NCI-H2029 treated with DMSO at 0.1 percent for 48 hours (cell line): ENCODE measurements at regions not wholly inside any gene's neighbourhood (a gene's known extent, or its start where the extent isn't known, plus 50 kb on each side); places are given as distances from the start of the nearest gene placed in this dataset.
"Not testable (repeated sequence)": the region's sequence is repeated elsewhere in the genome, so short reads cannot be mapped to it uniquely, and the experiment has no call there.

Source experiments
- DNase-seq: peaks from one replicate; lab custom pipeline; 2025; lab: John Stamatoyannopoulos, UW

DNA sequence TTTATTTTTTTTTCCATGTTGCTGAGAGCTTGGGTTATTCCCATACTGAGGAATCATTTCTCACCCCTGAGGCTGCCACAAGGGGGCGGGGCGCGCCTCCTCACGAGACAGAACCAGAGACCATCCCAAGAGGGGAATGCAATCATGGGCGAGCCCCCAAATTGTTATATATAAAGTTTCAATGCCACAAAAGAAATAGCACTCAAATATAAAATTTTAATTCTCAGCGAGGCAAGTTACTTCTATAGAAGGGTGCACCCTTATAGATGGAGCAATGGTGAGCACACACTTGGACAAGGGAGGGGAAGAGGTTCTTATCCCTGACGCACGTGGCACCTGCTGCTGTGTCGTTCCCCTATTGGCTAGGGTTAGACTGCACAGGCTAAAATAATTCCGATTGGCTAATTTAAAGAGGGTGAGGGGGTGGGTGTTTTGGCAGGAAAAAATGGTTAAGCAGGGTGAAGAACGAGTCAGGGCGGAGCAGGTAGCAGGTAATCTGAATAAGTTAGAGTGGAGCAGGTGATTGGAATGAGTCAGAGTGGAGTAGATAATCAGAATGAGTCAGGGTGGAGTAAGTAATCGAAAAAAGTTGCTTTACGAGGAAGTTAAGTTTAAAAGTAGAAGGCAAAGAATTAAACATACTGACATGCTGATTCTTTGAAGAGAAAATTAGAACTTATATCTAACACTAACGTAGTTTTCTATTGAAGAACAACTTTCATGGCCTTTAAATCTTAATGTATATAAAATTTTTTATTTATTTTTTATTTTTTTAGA is 177.5 kb downstream of the MTCL1 start:
- DNase-seq, result no peak

GRCh38 chr18:8883409-8883668 is 178.0 kb downstream of the MTCL1 start:
- DNase-seq, result no peak

DNA sequence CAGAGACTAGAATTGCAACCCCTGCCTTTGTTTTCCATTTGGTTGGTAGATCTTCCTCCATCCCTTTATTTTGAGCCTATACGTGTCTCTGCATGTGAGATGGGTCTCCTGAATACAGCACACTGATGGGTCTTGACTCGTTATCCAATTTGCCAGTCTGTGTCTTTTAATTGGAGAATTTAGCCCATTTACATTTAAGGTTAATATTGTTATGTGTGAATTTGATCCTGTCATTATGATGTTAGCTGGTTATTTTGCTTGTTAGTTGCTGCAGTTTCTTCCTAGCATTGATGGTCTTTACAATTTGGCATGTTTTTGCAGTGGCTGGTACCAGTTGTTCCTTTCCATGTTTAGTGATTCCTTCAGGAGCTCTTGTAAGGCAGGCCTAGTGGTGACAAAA is 182.5 kb downstream of the MTCL1 start:
- DNase-seq, result not testable (repeated sequence)

GRCh38 chr18:8889489-8889888 is 184.1 kb downstream of the MTCL1 start:
- no peak for DNase-seq

- DNase-seq, result not testable (repeated sequence)
Observed at GRCh38 chr18:8890503-8890902, 185.1 kb downstream of the MTCL1 start.

- no peak for DNase-seq
Observed at GRCh38 chr18:8890957-8891464, 185.7 kb downstream of the MTCL1 start.

DNA sequence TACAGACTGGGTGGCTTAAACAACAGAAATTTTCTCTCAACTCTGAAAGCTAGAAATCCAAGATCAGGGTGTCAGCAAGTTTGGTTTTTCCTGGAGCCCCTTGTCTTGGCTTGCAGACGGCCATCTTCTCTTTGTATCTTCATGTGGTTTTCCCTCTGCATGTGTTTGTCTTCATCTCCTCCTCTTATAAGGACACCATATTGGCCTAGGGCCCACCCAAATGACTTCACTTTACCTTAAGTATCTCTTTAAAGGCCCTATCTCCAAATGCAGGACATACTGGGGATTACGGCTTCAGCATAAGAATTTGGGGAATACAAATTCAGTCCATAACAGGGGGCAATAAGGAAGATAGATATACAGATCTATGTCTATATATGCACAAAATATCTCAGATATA is 187.9 kb downstream of the MTCL1 start:
- no peak for DNase-seq

GRCh38 chr18:8893628-8894231 is 188.4 kb downstream of the MTCL1 start:
- DNase-seq, result no peak

- DNase-seq, result no peak
Observed at GRCh38 chr18:8894823-8895222, 189.5 kb downstream of the MTCL1 start.

GRCh38 chr18:8895341-8895740 is 190.0 kb downstream of the MTCL1 start:
- no peak for DNase-seq

DNA sequence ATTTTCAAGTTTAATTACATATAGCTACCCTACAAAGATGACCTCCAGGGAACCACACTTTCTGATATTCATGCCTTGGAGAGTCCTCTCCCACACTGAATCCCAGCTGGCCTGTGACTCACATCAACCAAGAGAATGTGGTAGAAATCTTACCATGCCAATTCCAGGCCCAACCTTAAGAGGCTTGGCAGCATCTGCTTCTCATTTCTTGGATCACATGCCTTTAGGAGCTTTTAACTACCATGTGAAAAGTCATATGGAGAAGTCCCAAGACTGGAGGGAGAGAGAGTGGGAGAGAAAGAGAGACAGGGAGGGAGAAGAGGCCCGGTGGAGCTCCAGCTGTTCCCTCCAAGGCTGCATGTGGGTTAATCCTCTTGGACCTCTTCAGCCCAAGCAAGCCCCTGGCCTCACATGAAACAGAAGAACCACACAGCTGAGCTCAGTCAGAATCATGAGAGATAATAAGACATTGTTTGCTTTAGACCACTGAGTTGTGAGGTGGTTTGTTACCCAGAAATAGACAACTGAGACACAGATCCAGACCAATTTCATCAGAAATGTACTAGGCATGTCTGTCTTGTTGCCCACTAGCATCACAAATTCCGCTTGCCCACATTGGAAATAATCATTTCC is 190.7 kb downstream of the MTCL1 start:
- no peak for DNase-seq

DNA sequence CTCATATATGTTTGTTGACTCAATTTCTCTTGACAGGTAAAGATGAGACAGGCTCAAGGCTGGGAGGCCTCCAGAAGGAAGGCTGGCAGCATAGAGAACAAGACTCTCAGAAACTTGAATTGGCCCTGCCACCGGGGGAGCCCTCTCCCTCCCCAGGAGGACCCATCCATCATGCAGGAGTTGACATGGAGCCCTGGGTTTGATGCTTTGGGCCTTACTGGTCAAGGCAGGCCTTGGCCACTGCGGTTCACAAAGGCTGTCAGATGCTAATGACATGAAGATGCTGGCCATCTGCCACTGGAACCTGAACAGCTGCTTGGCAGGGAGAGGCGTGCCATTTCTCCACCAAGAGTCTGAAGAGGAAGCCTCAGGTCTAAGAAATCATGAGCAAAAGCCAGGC is 193.6 kb downstream of the MTCL1 start:
- DNase-seq, result no peak

DNA sequence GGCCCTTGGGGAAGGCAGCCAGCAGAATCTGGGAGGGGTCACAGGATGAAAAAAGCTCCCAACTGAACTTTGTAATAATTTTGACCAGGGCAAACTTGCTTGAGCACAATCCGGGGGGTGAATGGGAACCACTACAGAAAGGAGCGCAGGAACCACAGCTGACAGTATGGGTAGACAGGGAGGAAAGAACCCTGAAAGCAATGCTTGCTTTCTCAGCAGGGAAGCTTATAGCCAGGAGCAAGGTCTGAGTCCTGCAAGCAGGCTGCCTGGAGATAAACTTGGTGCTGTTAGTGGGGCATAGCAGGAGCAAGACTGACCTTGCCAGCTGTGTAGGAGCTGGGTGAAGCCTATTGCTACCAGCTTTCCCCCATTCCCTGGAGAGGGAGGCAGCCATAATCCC is 195.2 kb downstream of the MTCL1 start:
- no peak for DNase-seq

DNA sequence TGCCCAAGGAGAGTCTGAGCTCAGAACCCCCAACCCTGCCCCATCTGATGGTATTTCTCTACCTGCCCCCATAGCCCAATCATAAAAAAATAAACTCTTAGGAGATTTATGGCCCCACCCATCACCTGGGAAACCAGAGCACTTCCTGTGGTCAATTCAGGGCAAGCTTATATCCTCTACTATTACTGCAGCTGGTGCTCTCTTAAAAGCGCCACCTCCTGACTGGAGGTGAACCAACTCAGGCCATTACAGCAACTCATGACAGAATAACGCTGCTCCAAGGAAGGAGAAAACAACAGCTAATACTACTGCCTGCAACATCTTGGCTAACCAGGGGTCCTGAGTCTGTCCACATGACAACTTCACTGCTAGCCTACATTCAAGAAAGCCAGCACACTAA is 195.7 kb downstream of the MTCL1 start:
- DNase-seq, result no peak

- no peak for DNase-seq
Observed at GRCh38 chr18:8904316-8904715, 198.2 kb upstream of the NDUFV2 start.

- no peak for DNase-seq
Observed at GRCh38 chr18:8908792-8909510, 193.5 kb upstream of the NDUFV2 start.

DNA sequence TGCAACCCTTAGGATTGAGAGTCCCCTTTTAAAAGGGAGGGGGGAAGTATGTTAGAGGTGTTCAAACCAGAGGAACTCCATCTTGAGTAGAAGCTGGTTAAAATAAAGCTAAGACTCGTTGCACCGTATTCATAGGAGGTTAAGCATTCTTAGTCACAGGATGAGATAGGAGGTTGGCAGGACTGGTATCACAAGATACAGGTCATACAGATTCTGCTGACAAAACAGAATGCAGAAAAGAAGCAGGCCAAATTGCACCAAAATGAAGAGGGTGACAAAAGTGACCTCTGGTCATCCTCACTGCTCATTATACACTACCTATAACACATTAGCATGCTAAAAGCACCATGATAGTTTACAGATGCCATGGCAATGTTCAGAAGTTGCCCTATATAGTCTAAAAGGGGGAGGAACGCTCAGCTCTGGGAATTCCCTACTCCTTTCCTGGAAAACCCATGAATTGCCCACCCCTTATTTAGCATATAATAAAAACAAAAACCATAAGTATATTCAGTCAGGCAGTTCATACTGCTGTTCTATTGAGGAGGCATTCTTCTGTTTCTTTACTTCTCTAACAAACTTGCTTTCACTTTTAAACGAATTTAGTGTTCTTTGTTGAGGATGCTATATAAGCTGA is 192.2 kb upstream of the NDUFV2 start:
- no peak for DNase-seq

DNA sequence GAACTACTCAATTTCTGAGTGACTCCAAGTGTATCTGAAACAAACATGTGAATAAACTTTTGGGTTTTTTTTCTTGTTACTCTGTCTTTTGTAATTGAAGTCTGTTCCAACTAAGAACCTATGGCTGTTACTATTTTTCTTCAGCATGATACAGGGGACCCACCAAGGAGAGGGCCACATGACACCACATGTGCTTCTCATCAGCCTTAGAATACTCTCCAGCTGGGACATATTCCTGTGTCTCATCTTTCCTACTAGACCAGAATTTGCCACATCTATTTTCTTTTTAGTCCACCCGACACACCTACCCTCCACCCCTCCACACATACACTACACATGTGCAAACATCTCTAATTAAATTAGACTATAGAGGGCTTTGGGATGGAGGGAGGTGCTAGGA is 191.7 kb upstream of the NDUFV2 start:
- no peak for DNase-seq

- no peak for DNase-seq
Observed at GRCh38 chr18:8911408-8912340, 190.8 kb upstream of the NDUFV2 start.

DNA sequence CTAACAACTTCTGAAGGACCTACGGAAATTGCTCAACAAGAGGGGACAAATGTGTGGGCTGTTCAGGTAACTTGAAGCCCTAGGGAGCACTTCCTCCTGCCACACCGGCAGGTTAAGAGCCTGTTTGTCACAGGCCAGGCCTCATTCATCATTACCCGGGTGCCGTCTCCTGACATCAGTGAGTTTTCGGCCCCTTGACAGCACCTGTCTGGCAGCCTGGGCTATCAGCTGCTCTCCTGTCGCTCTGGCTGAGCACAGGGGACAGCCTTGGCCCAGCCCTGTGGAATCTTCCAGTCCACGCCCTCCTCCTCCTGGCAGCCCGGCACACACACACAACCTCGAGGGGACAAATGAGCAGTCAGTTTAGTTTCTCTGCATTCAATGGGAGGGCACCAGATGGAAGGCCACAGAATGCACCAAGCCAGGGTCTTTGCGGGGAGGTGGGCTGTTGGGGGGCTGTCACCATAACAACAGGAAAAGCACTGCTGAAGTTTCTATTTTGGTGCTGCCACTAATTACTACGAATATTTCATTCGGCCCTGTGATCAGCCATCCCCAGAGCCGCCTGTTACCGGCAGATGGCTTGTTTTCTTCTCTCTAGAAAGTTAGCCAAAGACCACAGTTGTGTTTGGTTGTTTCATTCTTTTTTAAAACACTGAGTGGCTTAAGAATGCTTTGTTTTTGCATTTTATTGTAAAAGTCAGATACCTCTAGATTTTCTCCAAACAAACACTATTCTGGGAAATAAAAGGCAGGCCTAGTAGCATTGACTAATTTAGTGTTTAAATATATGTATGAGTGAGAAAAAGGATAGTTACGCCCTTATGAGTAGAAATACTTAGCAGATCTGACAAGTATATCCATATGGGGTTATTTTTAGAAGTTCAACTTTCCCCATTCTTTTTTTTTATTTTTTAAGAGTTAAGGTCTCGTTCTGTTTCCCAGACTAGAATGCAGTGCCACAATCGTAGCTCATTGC is 189.9 kb upstream of the NDUFV2 start:
- no peak for DNase-seq
